OCI-LY3 (cell line): ENCODE measurements at regions not wholly inside any gene's neighbourhood (a gene's known extent, or its start where the extent isn't known, plus 50 kb on each side); places are given as distances from the start of the nearest gene placed in this dataset.

Source experiments
- H2AFZ ChIP-seq: fragments of 200-600, 300-600 bp; shearing (Covaris generic); 2 replicates; pipeline ENCODE4 v1.6.0; 2014; ENCODE audit warnings: antibody characterized with exemption, low read depth, low read length
- H3K27ac ChIP-seq: fragments of 200-600, 300-600 bp; sonication (generic); 2 replicates; pipeline ENCODE4 v1.5.1; 2014; ENCODE audit warnings: mild to moderate bottlenecking, low read length, moderate library complexity, mixed read lengths
- H3K27me3 ChIP-seq: fragments of 200-600, 300-600 bp; sonication (generic); 2 replicates; pipeline ENCODE4 v1.6.1; 2014; ENCODE audit warnings: low read depth, low read length, mixed read lengths
- H3K36me3 ChIP-seq: fragments of 200-600, 300-600 bp; sonication (generic); replicated peaks from 2 replicates; pipeline ENCODE3; 2014; ENCODE audit warnings: low read depth, low read length, mixed read lengths
- H3K4me1 ChIP-seq: fragments of 300-600, 200-600 bp; sonication (generic); 2 replicates; pipeline ENCODE4 v1.6.1; 2014; ENCODE audit warnings: low read length, mixed read lengths
- H3K4me2 ChIP-seq: fragments of 200-600, 300-600 bp; sonication (generic); 2 replicates; pipeline ENCODE4 v1.6.1; 2014; ENCODE audit warnings: low read length, mixed read lengths
- H3K4me3 ChIP-seq: fragments of 300-600, 200-600 bp; sonication (generic); 2 replicates; pipeline ENCODE4 v1.5.1; 2014; ENCODE audit warnings: antibody characterized with exemption, mild to moderate bottlenecking, low read length, moderate library complexity
- H3K79me2 ChIP-seq: fragments of 300-600, 200-600 bp; shearing (Covaris generic); 2 replicates; pipeline ENCODE4 v1.6.1; 2014; ENCODE audit warnings: mild to moderate bottlenecking, low read length, mixed read lengths
- H3K9ac ChIP-seq: fragments of 300-600, 200-600 bp; shearing (Covaris generic); 2 replicates; pipeline ENCODE4 v1.6.0; 2014; ENCODE audit warnings: mild to moderate bottlenecking, low read length, moderate library complexity
- H3K9me3 ChIP-seq: fragments of 200-600, 300-600 bp; shearing (Covaris generic); 2 replicates; pipeline ENCODE4 v1.6.1; 2014; ENCODE audit warnings: low read length, mixed read lengths; ENCODE audit not compliant: insufficient read depth
- H4K20me1 ChIP-seq: fragments of 200-600, 300-600 bp; sonication (generic); 2 replicates; pipeline ENCODE4 v1.6.1; 2016; ENCODE audit warnings: low read length, mixed read lengths; ENCODE audit not compliant: insufficient read depth
- CTCF ChIP-seq: fragments of 200-600, 300-600 bp; sonication (generic); IDR thresholded peaks from 2 replicates; pipeline ENCODE4 v1.5.1; 2014; ENCODE audit warnings: antibody characterized with exemption, low read length, low read depth
- EZH2phosphoT487 ChIP-seq: fragments of 200-600 bp; shearing (Covaris generic); IDR thresholded peaks from 2 replicates; pipeline ENCODE4 v1.6.1; 2018; ENCODE audit warnings: antibody characterized with exemption, mixed run types, low read depth

GRCh38 chr3:64928683-64929082 is 240.9 kb upstream of the ADAMTS9 start:
- no peak overlapping the region for H2AFZ ChIP-seq
- H3K4me3 ChIP-seq: no peak overlapping the region
- TF ChIP-seq EZH2phosphoT487 (no peak), CTCF (no peak)
- H3K79me2 ChIP-seq: no peaks in the 10 kb centered on the region
- H4K20me1 ChIP-seq: no peaks in the 10 kb centered on the region
- H3K9ac ChIP-seq: no peak overlapping the region
- peaks cover 3% of the 10 kb centered on the region; the same call in 1 of the 2 replicates for H3K27me3 ChIP-seq
- H3K27ac ChIP-seq: no peak overlapping the region
- no peak overlapping the region for H3K4me2 ChIP-seq
- H3K36me3 ChIP-seq: no peaks in the 10 kb centered on the region
- no peaks in the 10 kb centered on the region for H3K4me1 ChIP-seq
- H3K9me3 ChIP-seq: no peaks in the 10 kb centered on the region

- H3K27me3 ChIP-seq: peaks cover 4% of the 10 kb centered on the region; the same call in 1 of the 2 replicates
- no peak overlapping the region for H3K4me3 ChIP-seq
- no peaks in the 10 kb centered on the region for H3K4me1 ChIP-seq
- H3K9me3 ChIP-seq: no peaks in the 10 kb centered on the region
- no peaks in the 10 kb centered on the region for H4K20me1 ChIP-seq
- no peak overlapping the region for H2AFZ ChIP-seq
- H3K36me3 ChIP-seq: no peaks in the 10 kb centered on the region
- H3K4me2 ChIP-seq: no peak overlapping the region
- no peak overlapping the region for H3K9ac ChIP-seq
- H3K79me2 ChIP-seq: no peaks in the 10 kb centered on the region
- TF ChIP-seq EZH2phosphoT487 (no peak), CTCF (no peak)
- H3K27ac ChIP-seq: no peak overlapping the region
These were observed 239.9 kb upstream of the ADAMTS9 start for GRCh38 chr3:64927689-64928088.

- Histone ChIP-seq H3K4me1 (no peaks in the 10 kb centered on the region), H3K4me3 (no peak overlapping the region), H3K9me3 (no peaks in the 10 kb centered on the region), H4K20me1 (no peaks in the 10 kb centered on the region), H3K9ac (no peak overlapping the region), H3K27me3 (peaks cover 9% of the 10 kb centered on the region), H3K27ac (no peak overlapping the region), H3K4me2 (no peak overlapping the region), H3K36me3 (no peaks in the 10 kb centered on the region), H3K79me2 (no peaks in the 10 kb centered on the region), H2AFZ (no peak overlapping the region)
- TF ChIP-seq CTCF: no peak
- no peak for TF ChIP-seq EZH2phosphoT487
These were observed 237.8 kb upstream of the ADAMTS9 start for GRCh38 chr3:64925575-64925974.

GRCh38 chr3:64924961-64925360 is 237.2 kb upstream of the ADAMTS9 start:
- Histone ChIP-seq H3K9ac (no peak overlapping the region), H3K27me3 (peaks cover 9% of the 10 kb centered on the region), H3K4me3 (no peak overlapping the region), H3K79me2 (no peaks in the 10 kb centered on the region), H3K4me2 (no peak overlapping the region), H2AFZ (no peak overlapping the region), H3K4me1 (no peaks in the 10 kb centered on the region), H4K20me1 (no peaks in the 10 kb centered on the region), H3K9me3 (no peaks in the 10 kb centered on the region), H3K27ac (no peak overlapping the region), H3K36me3 (no peaks in the 10 kb centered on the region)
- TF ChIP-seq EZH2phosphoT487 (no peak), CTCF (no peak)
